Fibroblast of skin of scalp (primary cell): ENCODE measurements at regions not wholly inside any gene's neighbourhood (a gene's known extent, or its start where the extent isn't known, plus 50 kb on each side); places are given as distances from the start of the nearest gene placed in this dataset.
"Not testable (repeated sequence)": the region's sequence is repeated elsewhere in the genome, so short reads cannot be mapped to it uniquely, and the experiment has no call there.

Source experiments
- DNase-seq: peaks from one replicate; pipeline ENCODE4 v3.0.0-alpha.2; 2013

DNA sequence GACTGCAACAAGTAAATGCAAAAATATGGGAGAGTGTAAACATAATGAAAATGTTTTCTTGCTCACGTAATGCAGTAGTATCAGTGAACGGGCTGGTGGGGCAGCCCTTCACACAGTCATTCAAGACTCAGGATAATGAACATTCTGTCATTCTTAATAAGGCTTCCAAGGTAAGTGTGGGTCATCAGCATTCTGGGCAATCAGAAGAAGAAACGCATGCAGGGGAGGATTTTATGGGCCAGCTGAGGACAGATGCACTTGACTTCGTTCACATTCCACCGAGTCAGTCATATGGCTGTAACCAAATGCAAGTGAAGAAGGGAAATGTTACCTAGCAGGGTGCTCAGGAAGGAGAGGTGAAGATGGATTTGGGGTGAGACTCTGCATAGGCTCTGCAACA is 68.0 kb upstream of the MAP9 start:
- DNase-seq = no peak

DNA sequence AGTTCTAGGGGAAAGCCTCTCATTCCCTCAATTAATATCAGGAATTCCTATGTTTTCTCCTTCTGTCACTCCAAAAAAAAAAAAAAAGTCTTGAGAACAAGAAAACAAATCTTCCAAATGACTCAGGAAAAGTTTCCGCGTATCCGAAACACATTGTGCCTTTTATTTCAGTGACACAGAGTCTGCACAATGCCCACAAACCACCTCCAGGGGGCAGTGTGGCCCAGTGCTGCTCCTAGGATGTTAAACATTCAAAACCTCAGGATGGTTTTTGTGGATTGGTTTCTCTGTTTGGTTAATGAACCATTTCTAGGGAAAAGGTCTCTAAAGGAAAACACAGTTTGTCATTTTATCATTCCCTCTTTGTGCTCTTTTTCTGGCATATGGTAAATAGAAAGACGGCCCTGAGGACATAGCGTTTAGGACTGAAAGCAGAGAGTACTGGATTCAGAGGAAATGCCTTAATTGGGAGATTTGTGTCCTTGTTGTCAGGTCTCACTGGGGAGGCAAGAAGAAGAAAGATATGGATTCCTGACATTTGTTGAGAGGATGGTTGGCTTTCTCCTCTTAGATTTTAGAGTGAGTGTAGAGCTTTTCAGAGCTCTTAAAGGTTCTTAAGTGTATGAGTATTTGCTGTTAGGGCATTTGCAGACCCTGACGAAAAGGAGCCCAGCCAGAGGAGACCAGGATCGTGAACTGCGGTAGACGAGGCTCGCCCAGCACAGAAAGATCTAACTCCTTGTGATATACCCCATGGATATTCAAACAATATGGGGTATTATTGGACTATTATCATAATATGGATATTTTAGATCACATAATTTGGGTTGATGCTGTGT is 65.7 kb upstream of the MAP9 start:
- peak; percentile 67 for DNase-seq

DNA sequence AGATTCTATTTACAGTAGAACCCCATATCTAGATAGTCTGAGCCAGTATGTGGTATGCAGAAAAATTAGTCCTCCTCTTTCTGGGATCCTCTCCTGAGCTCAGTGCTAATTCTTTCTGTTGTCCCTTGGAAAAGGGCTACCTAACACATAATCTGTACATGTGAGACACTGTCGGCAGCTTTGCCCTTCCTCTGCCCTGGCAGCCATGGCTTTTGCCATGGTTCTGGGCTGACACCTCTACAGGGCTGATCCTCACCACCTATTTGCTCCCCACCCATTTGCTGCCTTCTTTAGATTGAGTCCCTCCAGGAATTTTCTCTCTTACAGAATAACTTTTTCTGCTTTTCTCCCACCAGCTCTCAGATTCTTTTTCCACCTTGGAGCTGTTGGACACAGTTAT is 64.7 kb upstream of the MAP9 start:
- DNase-seq = no peak

DNA sequence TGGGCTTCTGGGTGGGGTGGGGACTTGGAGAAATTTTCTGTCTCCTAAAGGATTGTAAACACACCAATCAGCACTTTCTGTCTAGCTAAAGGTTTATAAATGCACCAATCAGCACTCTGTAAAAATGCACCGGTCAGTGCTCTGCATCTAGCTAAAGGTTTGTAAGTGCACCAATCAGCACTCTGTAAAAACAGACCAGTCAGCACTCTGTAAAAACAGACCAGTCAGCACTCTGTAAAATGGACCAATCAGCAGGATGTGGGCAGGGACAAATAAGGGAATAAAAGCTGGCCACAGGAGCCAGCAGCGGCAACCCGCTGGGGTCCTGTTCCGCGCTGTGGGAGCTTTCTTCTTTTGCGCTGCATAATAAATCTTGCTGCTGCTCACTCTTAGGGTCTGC is 63.0 kb upstream of the MAP9 start:
- DNase-seq = not testable (repeated sequence)

DNA sequence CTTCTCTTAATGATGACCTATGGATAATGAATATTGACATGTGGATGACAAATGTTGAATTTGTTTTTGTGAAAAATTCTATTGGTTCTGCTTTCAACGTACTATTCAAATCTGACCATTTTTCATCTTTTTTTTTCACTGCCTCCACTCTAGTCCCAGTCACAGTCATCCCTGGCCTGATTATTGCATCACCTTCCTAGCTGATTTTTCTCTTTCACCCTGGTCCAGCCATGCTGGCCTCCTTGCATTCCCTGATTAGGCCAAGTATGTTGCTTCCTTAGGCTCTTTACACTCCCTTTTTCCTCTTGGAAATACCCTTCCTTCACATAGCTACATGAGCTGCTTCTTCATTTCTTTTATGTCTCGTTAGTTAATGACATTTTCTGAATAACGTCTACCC is 58.1 kb upstream of the MAP9 start:
- no peak for DNase-seq

DNA sequence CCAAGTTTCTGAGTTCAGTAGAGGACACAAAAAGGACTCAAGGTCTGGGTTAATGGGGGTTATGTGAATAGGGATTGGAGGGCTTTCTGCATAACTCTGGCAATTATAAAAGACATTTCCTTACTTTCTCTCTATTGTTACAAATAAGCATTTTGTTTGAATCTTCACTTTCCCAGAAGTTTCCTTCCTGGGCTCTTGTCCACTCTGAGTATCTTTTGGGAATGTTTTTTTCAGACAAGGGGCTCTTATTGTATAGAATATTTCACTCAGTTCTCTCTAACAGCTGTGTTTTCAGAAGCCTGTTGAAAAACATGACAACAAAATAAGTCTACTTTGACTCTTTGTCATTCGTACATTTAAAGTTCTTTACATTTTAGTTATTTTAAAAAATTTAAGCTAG is 57.6 kb upstream of the MAP9 start:
- no peak for DNase-seq

DNA sequence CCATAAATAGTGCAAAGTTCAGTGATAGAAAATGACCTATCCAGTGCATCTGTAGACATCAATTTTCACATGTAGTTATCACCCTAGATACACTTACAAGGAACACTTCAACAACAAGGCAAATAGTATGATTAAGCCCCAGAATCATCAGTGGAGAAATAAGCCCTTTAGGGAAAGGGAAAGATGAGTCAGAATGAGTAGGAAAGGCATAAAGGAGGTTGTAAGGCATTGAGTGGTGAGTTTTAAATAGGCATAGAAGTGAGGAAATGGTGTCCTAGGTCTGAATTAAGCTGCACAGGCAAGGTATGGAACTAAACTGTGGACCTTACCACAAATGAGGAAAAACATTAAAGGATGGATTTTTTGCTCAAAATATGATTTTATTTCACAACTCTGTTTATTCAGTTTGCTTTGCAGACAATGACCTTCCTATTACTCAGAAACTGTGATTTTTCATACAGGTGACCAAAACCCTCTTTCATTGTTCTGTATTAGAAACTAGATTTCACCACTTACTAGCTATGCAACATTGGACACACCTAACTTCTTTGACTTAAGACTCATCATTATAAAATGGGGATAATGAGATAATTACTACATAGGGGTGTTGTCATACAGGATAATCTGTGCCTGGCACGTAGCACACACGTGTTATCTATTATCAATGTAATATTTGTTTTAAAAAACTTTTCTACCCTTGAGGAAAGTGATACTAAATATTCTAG is 57.0 kb upstream of the MAP9 start:
- no peak for DNase-seq

DNA sequence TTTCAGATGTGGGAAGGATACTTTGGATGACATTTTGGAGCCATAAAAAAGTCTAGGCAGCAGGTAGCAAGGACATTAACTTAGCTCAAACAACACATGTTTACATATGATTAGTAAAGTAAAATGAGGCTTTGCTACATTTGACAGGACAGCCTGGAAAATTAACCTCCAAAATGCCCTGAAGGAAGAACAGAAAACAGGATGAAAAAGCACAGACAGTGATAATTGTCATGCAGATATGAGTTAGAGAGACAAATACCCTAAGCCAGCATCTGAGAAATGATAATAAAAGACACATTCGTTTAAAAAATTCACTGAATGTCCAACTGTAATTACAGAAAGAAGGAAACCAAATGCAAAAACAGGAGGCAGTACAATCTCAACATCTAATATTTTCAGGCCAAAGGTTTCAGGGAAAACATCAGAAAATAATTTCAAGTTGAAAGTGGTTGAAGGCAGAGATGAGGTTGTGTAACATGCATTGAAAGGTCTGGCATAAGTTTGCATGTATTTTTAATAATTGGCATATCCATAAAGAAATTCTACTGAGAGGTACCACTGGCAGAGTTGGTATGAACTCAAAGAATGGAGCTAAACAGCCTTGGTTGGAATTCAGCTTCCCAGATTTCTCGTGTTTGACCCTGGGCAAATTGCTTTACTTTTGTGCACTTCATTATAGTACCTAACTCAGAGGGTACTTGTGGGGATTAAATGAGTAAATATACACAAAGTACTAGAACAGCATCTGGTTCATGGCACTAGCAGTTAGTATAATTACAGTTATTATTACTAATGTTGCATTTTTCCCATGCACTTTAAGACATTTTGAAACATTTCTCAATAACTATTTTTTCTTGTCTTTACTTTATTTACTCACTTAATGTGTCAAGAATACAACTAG is 54.4 kb upstream of the MAP9 start:
- DNase-seq = no peak

DNA sequence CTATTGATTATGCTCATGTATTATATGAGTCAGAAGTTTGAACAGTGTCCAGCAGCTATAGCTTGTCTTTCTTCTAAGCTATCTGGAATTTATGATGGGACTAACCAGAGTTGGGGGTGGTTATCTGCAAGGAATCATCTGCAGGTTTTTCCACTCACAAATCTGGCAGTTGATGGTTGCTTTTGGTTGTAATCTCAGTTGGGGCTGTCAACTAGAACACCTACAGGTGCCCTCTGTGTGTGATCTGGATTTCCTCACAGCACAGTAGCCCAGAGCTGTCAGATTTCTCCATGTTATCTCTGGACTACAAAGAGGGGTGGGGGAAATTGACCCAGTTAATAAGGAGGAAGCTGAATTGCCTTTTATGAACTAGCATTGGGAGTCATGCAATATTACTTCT is 51.4 kb upstream of the MAP9 start:
- no peak for DNase-seq

DNA sequence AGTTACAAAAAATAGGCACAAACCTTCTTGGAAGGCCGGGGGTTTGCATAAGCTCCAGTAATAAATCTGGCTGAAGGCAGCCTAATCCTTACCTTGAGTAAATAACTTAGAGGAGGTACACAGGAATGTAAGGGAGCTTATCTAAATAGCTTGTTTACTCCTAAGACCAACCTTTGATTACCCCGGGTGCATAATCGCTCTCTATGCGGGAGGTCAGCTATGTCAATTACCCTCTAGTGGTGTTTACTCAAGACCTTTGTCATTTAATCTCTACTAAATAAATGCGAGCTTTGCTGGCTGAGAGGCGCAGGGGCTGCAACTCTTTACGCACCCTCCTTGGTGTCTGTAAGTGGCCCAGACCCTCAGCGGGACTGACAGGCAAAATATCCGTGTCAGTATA is 50.2 kb upstream of the MAP9 start:
- no peak for DNase-seq
